HEK293T (cell line): ENCODE measurements at regions not wholly inside any gene's neighbourhood (a gene's known extent, or its start where the extent isn't known, plus 50 kb on each side); places are given as distances from the start of the nearest gene placed in this dataset.

ENCODE experiments used
- ARNT ChIP-seq: fragments of 450-650 bp; IDR thresholded peaks from 2 replicates; pipeline ENCODE4 v1.6.1; 2017; ENCODE audit warnings: mild to moderate bottlenecking
- ELF4 ChIP-seq: fragments of 450-650 bp; IDR thresholded peaks from 2 replicates; pipeline ENCODE4 v1.6.1; 2017; ENCODE audit warnings: antibody characterized with exemption
- FOXA1 ChIP-seq: fragments of 450-650 bp; IDR thresholded peaks from 2 replicates; pipeline ENCODE4 v1.6.1; 2016; ENCODE audit warnings: mild to moderate bottlenecking
- FOXK2 ChIP-seq: fragments of 450-650 bp; IDR thresholded peaks from 2 replicates; pipeline ENCODE4 v1.6.1; 2016; ENCODE audit warnings: mild to moderate bottlenecking
- SP1 ChIP-seq: fragments of 450-650 bp; IDR thresholded peaks from 2 replicates; pipeline ENCODE4 v1.6.1; 2017
- TF ChIP-seq, protein P1 (sequence below): fragments of 450-650 bp; IDR thresholded peaks from 2 replicates; pipeline ENCODE4 v1.6.1; 2016

DNA sequence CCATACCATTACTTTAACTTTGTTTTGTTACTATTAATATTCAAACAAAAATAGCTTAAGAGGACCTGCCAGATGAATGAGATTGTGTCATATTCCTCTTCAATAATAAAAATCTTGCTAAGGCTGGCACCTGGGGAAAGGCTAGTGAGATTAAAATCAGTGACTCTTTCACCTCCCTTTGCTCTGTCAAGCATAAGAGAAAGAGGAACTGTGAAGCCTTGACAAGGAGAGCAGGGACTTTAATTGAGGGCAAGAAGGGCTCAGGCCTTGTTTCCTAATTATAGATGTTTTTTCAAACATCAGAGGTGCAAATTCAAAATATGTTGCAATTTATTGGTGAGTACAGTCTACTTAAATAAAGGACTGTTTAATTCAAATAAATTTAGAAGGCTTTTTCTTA, 91.7 kb downstream of the SPATA31D1 start:
- TF ChIP-seq SP1: no peak
- no peak for TF ChIP-seq FOXK2
- TF ChIP-seq ELF4: no peak
- TF ChIP-seq FOXA1: no peak
- TF ChIP-seq, protein P1, sequence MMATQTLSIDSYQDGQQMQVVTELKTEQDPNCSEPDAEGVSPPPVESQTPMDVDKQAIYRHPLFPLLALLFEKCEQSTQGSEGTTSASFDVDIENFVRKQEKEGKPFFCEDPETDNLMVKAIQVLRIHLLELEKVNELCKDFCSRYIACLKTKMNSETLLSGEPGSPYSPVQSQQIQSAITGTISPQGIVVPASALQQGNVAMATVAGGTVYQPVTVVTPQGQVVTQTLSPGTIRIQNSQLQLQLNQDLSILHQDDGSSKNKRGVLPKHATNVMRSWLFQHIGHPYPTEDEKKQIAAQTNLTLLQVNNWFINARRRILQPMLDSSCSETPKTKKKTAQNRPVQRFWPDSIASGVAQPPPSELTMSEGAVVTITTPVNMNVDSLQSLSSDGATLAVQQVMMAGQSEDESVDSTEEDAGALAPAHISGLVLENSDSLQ: no peak
- no peak for TF ChIP-seq ARNT
